Fibroblast of skin of abdomen (primary cell): ENCODE measurements at regions not wholly inside any gene's neighbourhood (a gene's known extent, or its start where the extent isn't known, plus 50 kb on each side); places are given as distances from the start of the nearest gene placed in this dataset.
A peak's percentile ranks its signal among the peaks of the same experiment; 100 is the strongest.

ENCODE experiments used
- DNase-seq: peaks from one replicate; pipeline ENCODE4 v3.0.0-alpha.2; 2013

DNA sequence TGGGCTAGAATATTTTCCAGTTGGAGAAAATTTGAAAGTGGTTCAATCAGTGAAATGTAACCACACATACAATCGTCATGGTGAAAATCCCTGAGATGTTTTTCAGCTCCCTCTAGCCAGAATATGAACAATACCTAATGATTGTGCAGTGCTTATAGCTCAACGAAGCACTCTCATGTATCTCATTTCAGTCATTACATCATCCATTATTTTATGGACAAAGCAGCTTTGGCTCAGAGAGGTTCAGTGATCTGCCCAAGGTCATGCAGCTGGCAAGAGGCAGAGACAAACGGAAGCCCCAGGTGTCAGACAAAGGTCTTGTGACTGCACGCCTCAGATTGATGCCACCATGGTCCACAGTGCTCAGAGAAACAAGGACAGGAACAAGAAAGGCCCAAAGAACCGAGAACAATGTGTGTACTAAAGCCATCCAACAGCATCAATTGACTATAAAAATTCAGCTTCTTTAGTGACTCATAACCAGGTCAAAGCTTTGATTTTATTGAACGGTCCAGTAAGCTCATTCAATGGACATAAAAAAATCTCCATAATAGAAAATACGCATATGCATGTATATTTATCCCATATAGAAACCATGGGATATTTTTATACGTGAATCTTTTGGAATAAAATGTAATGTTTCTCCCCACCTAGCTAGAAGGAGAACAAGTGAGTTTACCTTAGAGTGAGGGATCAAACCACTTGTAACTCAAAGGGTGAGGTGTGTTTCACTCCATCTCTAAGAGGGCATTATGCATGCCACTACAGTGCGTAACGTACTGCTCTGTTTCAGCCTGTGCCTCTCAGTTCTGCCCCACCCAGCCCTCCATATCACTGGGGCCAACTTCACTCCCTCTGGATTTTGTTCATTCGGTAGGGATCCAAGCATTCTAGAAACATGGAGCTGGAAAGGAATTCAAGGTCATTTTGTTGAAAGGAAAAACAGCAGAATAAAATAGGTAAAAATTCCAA is 141.8 kb downstream of the GRIN2B start:
- DNase-seq: no peak

DNA sequence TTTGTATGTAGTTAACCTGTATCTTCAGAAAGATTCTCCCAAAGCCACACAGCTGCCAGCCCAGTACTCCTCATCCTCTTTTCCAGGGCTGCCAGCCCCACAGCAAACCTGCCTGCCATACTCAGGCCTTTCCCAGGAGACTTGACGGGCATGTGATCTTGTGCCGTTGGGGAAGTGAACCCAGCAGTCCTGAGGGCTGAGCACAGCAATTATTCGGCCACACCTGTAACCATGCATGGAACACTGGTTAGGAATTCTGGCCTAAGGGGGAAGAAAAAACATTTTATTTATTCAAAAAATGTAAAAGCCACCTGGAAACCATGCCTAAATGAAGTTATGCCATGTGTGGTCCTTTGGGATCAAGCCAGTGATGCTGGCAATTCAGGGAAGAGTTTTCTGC is 145.3 kb downstream of the GRIN2B start:
- no peak for DNase-seq

DNA sequence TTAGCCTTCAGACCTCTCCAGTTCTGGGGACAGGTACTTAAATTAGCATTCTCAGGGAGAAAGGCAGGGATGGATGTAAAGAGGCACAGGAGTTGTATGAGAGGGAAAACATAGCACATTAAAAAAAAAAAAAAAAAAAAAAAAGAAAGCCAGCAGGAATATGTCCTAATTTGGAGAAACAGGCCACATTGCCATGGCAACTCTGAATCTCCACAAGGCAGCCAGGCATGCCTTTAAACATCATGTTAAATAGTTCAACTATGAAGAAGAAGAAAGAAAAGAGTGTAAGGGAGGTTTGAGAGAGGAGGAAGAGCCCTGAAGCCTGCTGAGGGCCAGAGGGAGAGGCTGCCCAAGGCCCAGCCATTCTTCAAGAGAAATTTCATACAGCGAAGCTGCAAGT is 145.8 kb downstream of the GRIN2B start:
- no peak for DNase-seq

DNA sequence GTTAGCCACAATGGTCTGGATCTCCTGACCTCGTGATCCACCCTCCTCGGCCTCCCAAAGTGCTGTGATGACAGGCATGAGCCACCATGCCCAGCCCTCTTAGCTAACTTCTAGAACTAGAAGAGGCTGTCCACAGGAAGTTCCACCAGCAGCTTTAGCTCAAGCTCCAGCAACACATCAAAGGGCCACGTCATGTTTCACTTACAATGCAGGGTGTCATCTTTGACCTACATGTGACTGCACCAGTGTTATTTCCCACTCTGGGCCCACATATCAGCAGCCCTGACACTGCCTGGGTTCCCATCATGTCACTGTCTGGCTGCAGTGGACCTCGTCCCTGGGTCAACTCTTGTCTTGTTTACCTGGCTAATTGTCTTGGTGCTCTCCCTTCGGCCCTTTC is 147.2 kb downstream of the GRIN2B start:
- no peak for DNase-seq

DNA sequence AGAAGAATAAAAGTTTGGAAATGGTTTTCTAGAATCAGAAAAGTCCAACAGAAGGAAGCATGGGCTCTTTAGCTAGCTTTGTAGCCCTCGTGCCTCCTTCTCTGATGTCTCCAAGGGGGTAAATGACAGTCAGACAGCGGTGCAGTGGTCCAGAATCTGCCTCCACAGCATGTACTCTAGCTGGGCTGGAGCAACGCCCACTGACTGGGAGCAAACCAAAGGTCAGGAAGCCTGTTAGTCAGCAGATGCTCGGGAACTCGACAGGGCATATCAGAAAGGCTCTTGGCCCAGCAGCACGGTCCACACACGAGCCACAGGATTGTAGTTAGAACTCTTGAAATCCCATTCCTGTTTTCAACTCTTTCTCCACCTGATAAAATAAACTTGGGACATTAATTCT is 164.3 kb downstream of the GRIN2B start:
- DNase-seq: no peak

DNA sequence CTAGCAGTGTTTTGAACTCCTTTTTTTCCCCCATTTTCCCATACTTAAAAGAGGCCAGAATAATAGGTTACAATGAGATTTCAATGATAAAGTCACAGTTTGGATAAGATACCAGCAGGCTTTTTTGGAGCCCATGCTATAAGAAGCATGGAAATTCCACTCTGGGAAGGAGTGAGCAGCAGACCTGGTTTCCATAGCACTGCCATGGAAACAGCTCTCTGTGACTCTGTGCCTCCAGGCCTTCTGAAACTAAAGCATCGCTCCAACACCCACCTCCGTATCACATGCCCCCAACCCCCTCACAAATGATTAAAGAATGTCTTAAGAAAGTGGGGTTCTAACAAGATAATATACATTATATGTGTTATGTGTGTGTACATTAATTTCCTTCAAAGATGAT is 165.0 kb downstream of the GRIN2B start:
- DNase-seq: no peak

DNA sequence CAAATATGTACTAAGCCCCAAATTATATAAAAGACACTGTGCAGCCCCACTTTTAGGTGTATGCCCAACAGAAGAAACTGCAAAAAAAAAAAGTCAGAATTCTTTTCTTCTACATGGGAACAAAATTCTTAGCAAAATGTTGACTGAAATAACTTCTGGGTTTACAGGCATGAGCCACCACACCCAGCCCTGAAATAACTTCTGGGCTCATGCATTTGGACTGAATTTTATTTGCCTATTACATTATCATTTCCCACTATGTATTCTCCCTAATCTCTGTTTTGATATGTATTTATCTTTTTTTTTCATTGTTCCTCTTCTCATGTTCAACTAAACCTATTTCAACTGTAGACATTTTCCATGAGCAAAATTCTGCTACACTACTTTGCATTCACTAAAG is 169.2 kb downstream of the GRIN2B start:
- DNase-seq: no peak

DNA sequence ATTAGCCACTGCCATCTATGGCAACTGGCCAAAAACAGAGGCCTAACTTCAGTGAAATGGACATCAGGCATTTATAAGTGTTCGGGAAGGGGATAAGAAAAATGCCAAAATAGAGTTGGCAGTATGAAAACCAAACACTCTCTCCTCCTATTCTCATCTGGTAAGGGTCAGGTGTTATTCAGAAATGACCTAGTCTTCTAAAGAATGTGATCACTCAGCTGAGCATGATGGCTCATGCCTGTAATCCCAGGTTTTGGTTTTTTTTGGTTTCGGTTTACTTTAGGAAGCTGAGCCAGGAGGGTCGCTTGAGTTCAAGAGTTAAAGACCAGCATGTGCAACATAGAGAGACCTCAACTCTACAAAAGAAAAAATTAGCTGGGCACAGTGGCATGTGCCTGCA is 170.3 kb downstream of the GRIN2B start:
- no peak for DNase-seq

DNA sequence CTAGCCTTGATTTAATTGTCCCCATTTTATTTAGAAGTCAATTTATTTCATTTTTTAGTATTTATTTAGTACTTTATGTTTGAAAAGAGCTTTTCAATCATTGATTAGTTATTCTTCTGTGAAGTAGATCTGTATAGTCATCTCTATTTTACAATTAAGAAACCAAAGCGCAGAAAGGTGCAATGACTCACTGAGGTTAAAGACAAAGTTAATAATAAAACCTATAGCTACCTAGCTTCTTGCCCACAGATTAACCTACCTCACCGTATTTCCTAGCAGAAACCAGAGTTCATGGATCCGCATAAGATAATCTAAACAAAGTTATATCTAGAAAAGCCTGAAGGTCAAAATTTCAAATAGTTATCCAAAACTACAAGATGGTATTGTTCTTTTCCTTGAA is 176.4 kb downstream of the GRIN2B start:
- DNase-seq: no peak

DNA sequence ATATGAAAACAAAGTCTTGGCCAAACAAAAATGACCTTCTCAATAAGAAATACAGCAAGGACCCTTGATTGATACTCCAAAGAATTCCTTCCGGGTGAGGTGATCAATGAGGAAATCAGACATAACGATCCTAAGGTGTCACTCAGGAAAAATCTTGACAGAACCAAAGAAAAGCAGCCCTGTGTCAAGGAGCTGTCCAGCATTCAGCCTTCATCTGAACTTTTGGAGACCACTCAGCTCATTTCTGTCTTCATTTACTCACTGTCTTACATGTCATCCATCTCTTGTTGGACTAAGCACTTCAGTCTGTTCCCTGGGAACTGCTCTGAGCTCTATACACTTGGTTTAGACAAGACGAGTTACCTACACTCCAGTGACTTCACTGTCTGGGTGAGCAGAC is 179.9 kb downstream of the GRIN2B start:
- no peak for DNase-seq

DNA sequence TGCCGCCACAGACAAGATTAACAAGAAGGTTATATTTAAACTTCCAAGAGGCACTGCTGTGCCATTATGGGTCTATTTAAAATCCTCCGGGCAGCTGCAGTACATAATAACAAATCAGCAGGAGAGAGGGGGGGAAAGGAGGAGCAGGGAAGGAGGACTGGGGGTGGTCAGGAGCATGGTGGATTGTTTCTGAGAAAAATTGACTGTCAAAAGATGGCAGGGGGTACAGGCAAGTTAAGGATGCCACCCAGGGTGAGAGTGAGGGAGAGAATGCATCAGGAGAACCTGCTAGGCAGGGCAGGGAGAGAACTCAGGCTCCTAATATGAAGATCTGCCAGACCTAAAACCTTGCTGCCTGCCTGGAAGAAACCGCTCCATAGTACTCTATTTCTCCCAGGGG is 181.8 kb downstream of the GRIN2B start:
- no peak for DNase-seq

DNA sequence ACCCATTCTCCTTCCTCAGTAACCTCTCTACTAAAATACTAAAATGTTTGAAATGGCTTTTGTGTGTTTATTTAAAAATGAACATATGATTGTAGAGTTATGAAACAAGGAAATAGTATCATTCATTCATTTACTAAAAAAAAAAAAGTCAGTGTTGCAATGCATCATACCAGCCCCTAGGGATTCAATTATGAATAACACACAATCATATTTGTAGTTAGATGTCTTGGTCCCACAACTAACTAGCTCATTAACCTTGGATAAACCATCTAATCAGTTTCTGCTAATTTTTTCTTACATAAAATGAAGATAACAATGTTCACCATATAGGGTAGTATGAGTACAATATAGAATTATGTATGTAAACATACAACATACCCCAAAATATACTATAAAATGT is 183.2 kb downstream of the GRIN2B start:
- DNase-seq: no peak

DNA sequence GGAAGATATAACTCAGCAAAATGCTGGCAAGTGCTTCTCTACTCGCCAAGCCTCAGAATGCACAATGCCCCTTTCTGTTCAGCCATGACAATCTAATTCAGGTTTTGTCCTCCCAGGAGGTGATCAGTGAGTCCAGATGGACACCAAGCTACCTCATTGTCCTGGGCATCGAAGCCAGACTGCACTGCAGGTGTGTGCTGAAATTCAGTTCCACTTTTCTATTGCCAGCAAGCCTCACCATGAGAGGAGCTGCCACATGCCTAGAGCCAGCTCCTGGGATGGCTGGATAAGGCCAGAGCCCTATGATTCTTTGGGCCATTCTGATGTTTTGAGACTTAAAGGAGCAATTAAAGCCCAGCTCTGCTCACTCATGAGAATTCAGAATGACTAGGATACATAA is 186.7 kb downstream of the GRIN2B start:
- DNase-seq: no peak

DNA sequence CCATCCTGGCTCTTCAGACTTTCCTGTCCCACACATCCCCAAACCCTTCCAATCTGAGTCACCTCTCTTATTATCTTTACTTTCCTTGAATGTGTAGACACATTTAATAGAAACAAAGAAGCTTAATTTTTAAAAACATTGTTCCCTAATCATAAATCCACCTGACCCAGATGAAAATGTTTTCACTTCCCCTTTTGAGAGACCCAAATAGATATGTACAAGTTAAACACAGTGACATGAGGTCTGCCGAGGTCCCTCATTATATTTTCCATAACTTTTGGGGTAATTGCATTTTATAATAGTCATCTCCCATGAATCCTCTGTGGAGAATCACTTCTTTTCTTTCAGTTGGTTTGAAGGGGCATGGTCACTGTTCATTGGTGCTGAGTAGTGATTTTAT is 191.1 kb downstream of the GRIN2B start:
- DNase-seq: no peak

DNA sequence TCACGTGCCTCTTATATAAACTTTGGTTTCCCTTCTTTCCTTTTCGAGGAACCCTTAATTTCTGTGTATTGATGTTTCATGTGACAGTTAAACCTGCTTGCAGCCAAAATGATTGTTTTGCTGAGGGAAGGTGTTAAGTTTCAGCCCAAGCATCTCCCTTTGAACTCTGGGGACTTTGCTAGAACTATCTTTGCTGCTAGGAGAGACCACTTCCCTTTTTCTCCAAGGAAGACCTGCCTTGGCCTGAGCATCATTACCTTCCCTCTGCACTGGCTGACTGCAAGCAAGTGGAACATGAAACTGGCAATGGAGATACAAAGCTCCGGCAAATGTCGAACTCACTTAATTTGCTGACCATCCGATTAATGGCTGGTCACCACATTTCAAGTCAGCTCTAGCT is 192.8 kb downstream of the GRIN2B start:
- no peak for DNase-seq

DNA sequence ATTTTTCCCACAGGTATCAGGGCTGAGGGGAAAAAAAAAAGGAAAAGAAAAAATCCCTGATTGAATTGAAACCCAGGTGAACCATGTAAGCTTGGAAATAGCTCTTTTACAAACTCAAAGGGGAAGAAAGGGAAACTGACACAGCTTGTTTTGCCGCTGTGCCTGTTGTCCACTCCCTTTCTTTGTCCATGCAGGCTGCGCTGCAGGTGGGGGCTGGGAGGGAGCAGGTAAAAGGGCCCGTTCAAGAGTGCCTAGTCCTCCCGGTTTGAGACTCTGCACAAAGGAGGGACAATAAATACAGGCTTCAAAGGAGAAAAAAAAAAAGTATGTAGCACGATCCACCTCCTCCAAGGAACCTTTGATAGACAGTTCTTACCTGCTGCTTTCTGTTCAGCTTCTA is 194.8 kb downstream of the GRIN2B start:
- DNase-seq: no peak

DNA sequence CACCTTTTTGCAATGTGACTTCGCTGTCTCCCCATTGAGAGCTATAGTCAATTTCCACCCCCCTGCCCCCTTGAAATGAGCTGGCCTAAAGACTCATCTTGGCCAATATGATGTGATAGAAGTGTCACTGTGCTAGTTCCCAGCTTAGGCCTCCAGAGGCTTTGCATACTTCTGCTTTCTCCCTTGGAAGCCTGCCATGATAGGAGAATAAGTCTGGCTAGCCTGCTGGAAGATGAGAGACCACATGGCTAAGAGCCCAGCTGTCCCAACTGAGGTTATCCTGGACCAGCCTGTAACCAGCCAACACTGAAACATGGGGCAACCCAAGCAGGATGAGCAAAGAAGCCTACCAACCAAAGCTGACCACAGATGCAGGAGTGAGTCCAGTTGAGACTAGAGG is 196.9 kb downstream of the GRIN2B start:
- DNase-seq: no peak

DNA sequence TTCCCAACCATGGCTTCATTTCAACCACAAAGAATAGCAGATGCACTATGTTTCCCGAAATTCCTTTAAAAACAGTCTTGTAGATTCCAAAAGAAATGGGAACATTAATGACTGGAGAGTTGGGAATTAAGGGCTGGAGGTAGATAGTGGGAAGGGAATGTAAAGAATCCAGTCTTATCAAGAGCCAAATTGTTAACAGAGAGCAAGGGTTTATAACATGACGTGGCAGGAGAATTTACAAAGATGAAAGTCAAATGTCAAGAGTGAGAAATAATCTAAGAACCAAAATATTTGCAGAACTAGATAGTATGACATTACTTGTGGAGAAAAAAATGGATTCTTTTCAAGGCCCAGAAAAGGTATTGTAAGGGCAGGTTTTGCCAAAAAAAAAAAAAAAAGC is 200.9 kb downstream of the GRIN2B start:
- DNase-seq: peak; percentile 3

DNA sequence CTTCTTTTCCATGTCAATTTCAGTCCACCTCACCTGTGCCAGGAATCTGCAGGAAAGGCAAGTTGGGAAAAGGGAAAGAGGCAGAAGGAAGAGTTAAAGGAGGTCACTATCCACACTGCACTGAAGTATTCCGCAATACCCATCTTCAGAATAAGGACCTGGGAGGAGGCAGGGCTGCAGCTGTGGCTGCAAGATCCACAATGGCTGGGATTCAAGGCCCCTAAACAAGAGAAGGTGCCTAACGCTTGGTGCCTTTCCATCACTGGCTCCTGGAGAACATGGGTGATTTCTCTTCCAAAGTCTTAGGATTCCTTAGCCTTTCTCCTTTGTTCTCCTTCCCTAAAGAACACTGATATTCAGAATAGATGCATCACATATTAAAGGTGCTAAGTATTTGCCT is 204.0 kb downstream of the GRIN2B start:
- DNase-seq: no peak

DNA sequence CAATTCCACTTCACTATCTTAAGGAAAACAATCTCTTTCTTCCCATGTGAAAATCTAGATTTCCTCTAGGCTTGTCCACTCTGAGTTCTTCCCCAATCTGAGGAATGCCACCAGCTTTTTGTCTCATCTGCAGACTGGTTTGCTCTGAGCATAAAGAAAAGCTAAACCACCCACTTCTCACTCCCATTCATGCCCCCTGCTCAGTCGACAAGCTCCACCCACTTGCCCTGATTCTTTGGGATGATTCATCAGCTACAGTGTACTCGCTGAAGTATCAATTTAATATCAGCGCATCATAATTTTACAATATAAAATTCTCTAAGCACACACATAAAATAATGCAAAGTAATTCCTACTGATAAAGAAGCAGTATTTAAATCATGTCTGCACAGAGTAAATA is 209.1 kb downstream of the GRIN2B start:
- DNase-seq: no peak

DNA sequence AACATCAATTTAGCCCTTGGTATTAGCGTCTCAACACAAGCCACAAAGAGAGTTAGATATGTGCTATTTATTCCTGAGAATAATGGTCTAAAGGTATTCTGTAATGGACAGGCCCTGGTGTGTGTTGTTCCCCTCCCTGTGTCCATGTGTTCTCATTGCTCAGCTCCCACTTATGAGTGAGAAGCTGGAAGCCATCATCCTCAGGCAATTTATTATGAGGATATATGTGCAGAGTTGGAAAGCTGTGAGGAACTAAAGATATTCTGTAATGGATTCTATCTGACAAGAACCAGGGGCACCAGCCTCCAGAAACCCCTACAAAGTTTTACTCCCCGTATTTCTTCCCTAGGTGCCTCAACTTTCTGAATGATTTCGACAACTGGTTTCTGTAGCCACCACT is 210.8 kb downstream of the GRIN2B start:
- no peak for DNase-seq

DNA sequence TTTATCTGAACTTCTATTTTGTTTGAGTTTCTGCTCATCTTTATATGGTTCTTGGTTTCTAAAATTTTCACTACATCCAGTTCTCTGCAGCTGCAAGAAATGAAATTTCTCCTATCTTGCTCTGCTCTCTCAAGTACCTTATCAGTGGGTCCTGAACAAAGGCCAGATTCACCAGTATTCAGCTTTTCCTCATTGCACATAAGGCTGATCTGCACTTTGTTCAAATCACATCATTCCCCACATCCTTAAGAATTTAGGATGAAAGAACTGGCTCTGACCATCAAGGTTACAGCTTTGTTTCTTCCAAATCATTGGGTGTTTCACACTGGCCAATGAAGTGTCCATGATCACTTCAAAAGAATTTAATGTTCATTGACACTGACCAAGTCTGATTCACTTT is 211.4 kb downstream of the GRIN2B start:
- no peak for DNase-seq

DNA sequence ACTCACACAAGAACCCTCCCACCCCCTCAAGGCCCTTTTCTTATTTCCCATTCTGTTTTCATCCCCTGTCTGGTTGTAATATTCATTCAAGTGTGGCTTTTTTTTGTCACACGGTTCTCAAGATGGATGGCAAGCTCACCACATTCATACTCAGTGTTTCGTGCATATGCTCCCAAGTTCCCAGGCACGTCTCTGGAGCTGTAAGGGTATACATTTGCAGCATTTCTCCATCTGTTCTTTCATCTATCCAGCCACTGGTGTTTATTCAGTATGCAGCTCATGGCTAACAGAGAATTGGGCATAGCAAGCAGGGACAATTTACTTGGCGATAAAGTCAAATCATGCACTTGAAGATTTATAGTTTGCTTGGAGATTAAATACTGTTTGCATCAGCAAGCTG is 212.1 kb downstream of the GRIN2B start:
- no peak for DNase-seq

DNA sequence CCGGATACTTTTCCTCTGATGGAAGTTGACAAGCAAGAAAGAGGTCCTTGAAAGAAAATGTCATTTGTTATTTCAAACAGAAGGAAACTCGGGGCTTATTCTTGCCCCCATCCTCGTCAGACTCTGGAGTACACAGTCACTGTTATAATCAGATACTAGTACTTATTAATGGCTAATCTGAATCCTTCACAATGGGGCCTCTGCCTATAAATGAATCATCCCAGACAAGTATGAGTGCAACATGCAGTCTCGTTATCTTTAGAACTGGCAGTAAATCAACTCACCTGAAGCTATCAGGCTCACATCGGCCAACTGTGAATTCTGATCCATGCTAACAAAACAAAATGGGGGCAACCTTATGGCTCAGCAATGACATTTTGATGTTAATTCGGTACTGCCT is 216.7 kb downstream of the GRIN2B start:
- no peak for DNase-seq

DNA sequence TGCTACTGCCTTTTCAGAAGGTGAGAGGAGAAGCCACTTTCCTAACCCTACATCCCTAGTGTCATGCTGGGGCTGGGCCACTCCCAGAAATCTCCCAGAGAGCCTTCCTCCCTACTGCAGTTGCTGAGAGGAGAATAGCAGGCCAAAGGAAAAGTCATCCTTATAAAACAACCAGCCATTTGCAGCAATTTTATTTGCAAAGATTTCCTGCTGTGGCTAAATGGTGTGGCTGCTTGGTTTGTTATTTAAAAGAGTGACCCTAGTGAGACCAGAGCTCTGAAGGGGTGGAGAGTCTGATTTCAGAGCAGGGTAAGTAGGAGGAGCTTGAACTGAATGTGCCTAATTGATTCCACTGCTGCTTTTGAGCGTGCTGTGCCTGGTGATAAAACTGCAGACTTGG is 232.0 kb downstream of the GRIN2B start:
- DNase-seq: no peak
